ENCODE measurements at regions not wholly inside any gene's neighbourhood (a gene's known extent, or its start where the extent isn't known, plus 50 kb on each side); places are given as distances from the start of the nearest gene placed in this dataset.

DNA sequence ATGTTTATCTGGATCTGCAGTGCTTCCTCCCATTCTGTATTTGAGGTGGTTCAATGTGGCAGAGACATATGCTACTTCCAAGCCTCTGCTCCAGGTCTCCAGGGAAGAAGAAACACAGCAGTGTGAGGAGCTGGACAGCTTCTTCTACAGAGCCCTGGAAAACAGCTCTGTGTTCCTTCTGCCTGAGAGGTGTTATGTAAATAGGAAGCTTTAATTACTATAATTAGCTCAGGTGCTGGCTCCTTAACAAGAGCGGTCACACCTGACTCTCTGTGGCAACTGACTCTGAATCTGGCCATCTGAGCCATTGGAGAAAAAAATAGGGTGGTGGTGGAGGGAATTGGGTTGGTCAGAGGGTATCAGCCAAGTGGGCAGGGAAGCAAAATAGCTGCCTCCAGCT, 332.4 kb upstream of the BRINP1 start:
- Histone ChIP-seq H3K9me3 (no peaks in the 10 kb centered on the region), H3K36me3 (no peaks in the 10 kb centered on the region), H3K4me3 (ENCODE audit: low read depth, low read length) (no peak overlapping the region), H3K4me1 (no peaks in the 10 kb centered on the region), H3K27me3 (no peaks in the 10 kb centered on the region)
- no peak for DNase-seq
- TF ChIP-seq, protein P1, sequence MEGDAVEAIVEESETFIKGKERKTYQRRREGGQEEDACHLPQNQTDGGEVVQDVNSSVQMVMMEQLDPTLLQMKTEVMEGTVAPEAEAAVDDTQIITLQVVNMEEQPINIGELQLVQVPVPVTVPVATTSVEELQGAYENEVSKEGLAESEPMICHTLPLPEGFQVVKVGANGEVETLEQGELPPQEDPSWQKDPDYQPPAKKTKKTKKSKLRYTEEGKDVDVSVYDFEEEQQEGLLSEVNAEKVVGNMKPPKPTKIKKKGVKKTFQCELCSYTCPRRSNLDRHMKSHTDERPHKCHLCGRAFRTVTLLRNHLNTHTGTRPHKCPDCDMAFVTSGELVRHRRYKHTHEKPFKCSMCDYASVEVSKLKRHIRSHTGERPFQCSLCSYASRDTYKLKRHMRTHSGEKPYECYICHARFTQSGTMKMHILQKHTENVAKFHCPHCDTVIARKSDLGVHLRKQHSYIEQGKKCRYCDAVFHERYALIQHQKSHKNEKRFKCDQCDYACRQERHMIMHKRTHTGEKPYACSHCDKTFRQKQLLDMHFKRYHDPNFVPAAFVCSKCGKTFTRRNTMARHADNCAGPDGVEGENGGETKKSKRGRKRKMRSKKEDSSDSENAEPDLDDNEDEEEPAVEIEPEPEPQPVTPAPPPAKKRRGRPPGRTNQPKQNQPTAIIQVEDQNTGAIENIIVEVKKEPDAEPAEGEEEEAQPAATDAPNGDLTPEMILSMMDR (IDR thresholded peaks at IDR 0.05; ENCODE audit: low read depth, low read length) = no peak

DNA sequence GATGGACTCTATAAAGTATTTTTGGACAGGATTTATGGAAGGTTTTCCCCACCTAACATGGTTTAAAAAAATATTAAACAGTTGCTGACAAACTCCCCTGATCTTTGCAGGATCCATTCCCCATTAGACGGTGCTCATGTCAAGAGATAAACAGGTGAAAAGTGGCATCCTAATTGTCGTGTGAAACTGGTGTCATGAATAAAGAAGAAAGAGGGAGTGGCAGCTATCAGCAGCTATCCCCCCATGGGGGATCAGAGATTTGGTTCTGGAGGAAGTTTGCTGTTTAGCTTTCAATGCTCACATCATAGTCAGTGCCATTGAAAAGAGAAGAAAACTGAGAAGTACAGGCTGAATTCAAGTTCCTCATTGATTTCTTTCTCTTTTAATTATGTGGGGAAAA, 329.3 kb upstream of the BRINP1 start:
- no peaks in the 10 kb centered on the region for H3K9me3 ChIP-seq
- TF ChIP-seq, protein P1 (IDR thresholded peaks at IDR 0.05; ENCODE audit: low read depth, low read length) = no peak
- H3K4me3 ChIP-seq (ENCODE audit: low read depth, low read length) = no peak overlapping the region
- no peaks in the 10 kb centered on the region for H3K27me3 ChIP-seq
- no peak for DNase-seq
- H3K36me3 ChIP-seq = no peaks in the 10 kb centered on the region
- H3K4me1 ChIP-seq = no peaks in the 10 kb centered on the region

DNA sequence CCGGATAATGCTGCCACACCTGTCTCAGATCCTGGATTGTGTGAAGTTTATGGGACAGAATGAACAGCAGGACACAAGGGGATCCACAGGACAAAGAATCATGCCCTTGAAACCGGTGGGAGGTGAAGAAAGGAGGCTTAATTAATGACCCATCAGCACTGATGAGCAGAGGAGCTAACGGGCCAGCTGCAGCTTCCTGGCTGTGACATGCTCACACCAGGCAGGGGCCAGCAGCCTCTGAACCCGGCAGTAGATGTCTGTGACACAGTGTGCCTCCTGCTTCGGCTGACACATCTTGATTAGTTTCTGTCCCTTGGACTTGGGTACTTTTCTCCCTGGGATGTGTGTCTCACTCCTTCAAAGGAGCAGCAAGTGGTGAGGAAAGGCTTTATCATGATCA, 328.8 kb upstream of the BRINP1 start:
- TF ChIP-seq, protein P1 (IDR thresholded peaks at IDR 0.05; ENCODE audit: low read depth, low read length) = no peak
- Histone ChIP-seq H3K27me3 (no peaks in the 10 kb centered on the region), H3K4me3 (ENCODE audit: low read depth, low read length) (no peak overlapping the region), H3K36me3 (no peaks in the 10 kb centered on the region), H3K9me3 (no peaks in the 10 kb centered on the region), H3K4me1 (no peaks in the 10 kb centered on the region)
- no peak for DNase-seq

DNA sequence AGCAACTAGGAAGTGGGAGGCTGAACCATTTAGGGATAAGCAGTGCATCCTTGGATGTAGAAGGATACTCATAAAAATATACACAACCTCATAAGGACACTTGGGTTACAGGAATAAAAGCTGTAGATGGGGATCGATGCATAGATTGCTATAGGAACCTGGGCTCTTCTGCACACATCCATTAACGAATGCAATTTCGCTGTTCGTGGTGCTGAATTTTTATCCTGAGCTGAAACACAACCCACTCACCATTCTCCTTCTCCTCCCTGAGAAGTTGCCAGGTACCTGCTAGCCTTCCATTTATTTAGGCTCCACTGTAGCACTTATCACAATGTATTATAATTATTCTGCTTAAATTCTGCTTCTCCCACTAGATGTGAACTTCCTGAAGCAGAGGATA, 320.6 kb upstream of the BRINP1 start:
- H3K9me3 ChIP-seq = no peaks in the 10 kb centered on the region
- TF ChIP-seq, protein P1 (IDR thresholded peaks at IDR 0.05; ENCODE audit: low read depth, low read length) = no peak
- no peaks in the 10 kb centered on the region for H3K27me3 ChIP-seq
- H3K4me1 ChIP-seq = no peaks in the 10 kb centered on the region
- no peak for DNase-seq
- no peaks in the 10 kb centered on the region for H3K36me3 ChIP-seq
- no peak overlapping the region for H3K4me3 ChIP-seq (ENCODE audit: low read depth, low read length)

DNA sequence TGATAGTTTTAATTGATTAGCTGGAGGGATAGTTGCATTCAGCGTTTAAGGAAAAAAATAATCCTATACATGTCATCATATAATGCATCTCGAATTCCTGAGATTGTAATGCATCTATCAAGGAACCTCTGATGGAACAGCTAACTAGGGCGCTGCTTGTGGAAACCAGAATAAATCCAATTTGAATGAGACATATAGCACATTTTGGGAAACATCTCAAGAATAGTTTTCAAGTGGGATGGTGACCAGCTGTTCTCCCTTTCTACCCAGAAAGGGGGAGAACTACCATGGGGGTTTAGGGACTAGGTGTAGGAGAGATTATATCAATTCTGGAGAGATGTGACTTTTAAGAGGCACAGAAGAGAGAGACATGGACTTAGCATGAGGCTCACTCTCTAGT, 319.3 kb upstream of the BRINP1 start:
- Histone ChIP-seq H3K4me1 (no peaks in the 10 kb centered on the region), H3K4me3 (ENCODE audit: low read depth, low read length) (no peak overlapping the region), H3K27me3 (no peaks in the 10 kb centered on the region), H3K36me3 (no peaks in the 10 kb centered on the region), H3K9me3 (no peaks in the 10 kb centered on the region)
- DNase-seq = no peak
- TF ChIP-seq, protein P1 (IDR thresholded peaks at IDR 0.05; ENCODE audit: low read depth, low read length) = no peak

DNA sequence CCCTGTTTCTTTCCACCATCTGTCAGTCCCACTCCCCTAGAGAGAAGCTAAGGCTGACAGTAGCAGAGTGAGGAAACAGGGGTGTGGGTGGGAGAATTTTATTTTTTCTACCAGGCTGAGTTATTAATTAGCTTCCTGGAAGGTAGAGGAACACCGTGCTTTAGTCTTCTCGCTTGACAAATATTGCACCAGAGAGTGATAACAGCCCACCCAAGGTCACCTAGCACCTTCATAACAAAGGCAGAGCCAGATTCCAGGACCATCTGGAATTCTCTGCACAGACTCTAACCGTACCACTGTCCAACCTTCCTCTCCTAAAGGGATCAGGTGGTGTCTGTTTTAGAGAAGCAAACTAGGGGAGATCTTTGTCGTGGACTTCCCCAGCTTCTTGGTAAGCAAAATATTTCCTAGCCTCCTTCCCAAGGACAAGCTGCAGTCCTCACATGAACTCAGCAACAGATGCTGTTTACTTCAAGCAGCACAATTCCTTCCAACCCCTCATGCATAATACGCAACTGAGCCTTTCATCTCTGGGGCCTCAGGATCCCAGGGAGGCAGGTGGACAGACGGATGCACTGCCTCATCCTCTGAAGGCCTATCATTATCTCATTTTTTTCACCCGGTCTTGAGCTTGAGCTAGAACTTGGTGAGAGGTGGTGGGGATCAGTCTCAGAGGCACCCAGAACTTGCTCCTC, 308.7 kb upstream of the BRINP1 start:
- H3K27me3 ChIP-seq = no peaks in the 10 kb centered on the region
- H3K9me3 ChIP-seq = no peaks in the 10 kb centered on the region
- no peak overlapping the region for H3K4me3 ChIP-seq (ENCODE audit: low read depth, low read length)
- no peak for DNase-seq
- H3K36me3 ChIP-seq = no peaks in the 10 kb centered on the region
- TF ChIP-seq, protein P1 (IDR thresholded peaks at IDR 0.05; ENCODE audit: low read depth, low read length) = no peak
- no peaks in the 10 kb centered on the region for H3K4me1 ChIP-seq
